ENCODE measurements at regions not wholly inside any gene's neighbourhood (a gene's known extent, or its start where the extent isn't known, plus 50 kb on each side); places are given as distances from the start of the nearest gene placed in this dataset.

- Mint-ChIP-seq H3K27me3 (ENCODE audit: unreplicated experiment) (peaks cover 1% of the 10 kb centered on the region), H3K36me3 (ENCODE audit: unreplicated experiment) (no peaks in the 10 kb centered on the region), H3K9me3 (ENCODE audit: unreplicated experiment) (no peaks in the 10 kb centered on the region), H3K27ac (ENCODE audit: unreplicated experiment) (no peak overlapping the region), H3K4me3 (ENCODE audit: unreplicated experiment) (no peak overlapping the region), H3K4me1 (ENCODE audit: low read depth, unreplicated experiment) (no peaks in the 10 kb centered on the region)
- no peak for TF ChIP-seq CTCF (IDR thresholded peaks at IDR 0.05; ENCODE audit: partially characterized antibody, unreplicated experiment)
- DNase-seq = no peak
These were observed 231.9 kb downstream of the BCL11B start for GRCh38 chr14:99040052-99040451.

DNA sequence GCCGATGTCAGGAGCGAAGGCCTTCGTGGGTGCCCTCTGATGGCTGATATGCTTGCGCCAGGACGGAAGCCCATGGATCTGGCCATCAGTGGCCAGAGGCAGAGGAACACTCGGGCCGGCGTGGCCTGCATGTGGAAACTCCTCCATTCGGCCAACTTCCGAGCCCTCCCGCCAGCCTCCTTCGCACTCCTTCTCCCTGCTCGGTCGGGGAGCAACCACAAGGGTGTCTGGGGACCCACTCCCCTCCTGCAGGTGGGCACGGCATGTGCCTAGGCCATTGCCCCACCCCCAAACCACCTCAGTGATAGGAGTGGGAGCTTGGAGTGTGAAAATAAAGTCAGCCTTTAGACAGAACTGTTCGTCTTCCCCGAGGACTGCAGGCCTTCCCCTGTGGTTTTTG is 231.3 kb downstream of the BCL11B start:
- H3K27ac Mint-ChIP-seq (ENCODE audit: unreplicated experiment) = no peak overlapping the region
- DNase-seq = no peak
- peaks cover 1% of the 10 kb centered on the region for H3K27me3 Mint-ChIP-seq (ENCODE audit: unreplicated experiment)
- no peaks in the 10 kb centered on the region for H3K36me3 Mint-ChIP-seq (ENCODE audit: unreplicated experiment)
- no peak for TF ChIP-seq CTCF (IDR thresholded peaks at IDR 0.05; ENCODE audit: partially characterized antibody, unreplicated experiment)
- H3K9me3 Mint-ChIP-seq (ENCODE audit: unreplicated experiment) = no peaks in the 10 kb centered on the region
- H3K4me3 Mint-ChIP-seq (ENCODE audit: unreplicated experiment) = no peak overlapping the region
- H3K4me1 Mint-ChIP-seq (ENCODE audit: low read depth, unreplicated experiment) = no peaks in the 10 kb centered on the region

DNA sequence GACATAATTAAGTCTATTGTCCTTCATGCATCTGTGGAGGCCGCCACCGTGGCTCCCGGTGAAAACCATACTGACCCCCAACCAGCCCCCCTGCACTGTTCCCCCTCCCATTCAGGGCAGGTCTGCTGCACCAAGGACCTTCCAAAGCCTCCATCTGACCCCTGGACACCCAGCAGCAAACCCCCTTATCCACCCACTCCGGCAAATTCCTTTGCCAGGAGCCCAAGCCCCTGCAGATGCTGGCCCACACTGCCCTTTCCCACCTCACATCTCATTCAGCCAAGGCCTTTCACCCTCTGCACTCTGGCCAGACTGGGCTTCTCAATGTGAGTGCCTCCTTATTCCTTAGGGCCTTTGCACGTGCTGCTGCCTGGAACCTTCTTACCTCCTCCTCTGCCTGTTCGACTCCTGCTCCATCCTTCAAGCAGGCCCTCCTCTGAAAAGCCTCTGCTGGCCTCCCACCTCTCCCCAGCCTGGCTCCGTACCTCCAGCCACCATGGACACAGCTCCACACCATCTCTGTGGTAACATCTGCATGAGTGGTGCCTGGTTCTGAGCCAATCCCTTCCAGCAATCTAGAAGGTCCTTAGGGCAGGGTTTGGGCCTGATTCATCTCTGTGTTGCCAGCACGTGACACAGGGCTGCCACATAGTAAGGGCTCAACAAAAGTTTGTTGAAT is 230.7 kb downstream of the BCL11B start:
- H3K27ac Mint-ChIP-seq (ENCODE audit: unreplicated experiment) = no peak overlapping the region
- no peaks in the 10 kb centered on the region for H3K9me3 Mint-ChIP-seq (ENCODE audit: unreplicated experiment)
- H3K4me3 Mint-ChIP-seq (ENCODE audit: unreplicated experiment) = no peak overlapping the region
- DNase-seq = no peak
- H3K27me3 Mint-ChIP-seq (ENCODE audit: unreplicated experiment) = peaks cover 1% of the 10 kb centered on the region
- no peaks in the 10 kb centered on the region for H3K4me1 Mint-ChIP-seq (ENCODE audit: low read depth, unreplicated experiment)
- TF ChIP-seq CTCF (IDR thresholded peaks at IDR 0.05; ENCODE audit: partially characterized antibody, unreplicated experiment) = no peak
- no peaks in the 10 kb centered on the region for H3K36me3 Mint-ChIP-seq (ENCODE audit: unreplicated experiment)

- H3K27ac Mint-ChIP-seq (ENCODE audit: unreplicated experiment) = no peak overlapping the region
- H3K4me3 Mint-ChIP-seq (ENCODE audit: unreplicated experiment) = no peak overlapping the region
- no peaks in the 10 kb centered on the region for H3K9me3 Mint-ChIP-seq (ENCODE audit: unreplicated experiment)
- TF ChIP-seq CTCF (IDR thresholded peaks at IDR 0.05; ENCODE audit: partially characterized antibody, unreplicated experiment) = no peak
- DNase-seq = no peak
- peaks cover 1% of the 10 kb centered on the region for H3K27me3 Mint-ChIP-seq (ENCODE audit: unreplicated experiment)
- H3K4me1 Mint-ChIP-seq (ENCODE audit: low read depth, unreplicated experiment) = no peaks in the 10 kb centered on the region
- H3K36me3 Mint-ChIP-seq (ENCODE audit: unreplicated experiment) = no peaks in the 10 kb centered on the region
These were observed 230.2 kb downstream of the BCL11B start for GRCh38 chr14:99041820-99042174.

DNA sequence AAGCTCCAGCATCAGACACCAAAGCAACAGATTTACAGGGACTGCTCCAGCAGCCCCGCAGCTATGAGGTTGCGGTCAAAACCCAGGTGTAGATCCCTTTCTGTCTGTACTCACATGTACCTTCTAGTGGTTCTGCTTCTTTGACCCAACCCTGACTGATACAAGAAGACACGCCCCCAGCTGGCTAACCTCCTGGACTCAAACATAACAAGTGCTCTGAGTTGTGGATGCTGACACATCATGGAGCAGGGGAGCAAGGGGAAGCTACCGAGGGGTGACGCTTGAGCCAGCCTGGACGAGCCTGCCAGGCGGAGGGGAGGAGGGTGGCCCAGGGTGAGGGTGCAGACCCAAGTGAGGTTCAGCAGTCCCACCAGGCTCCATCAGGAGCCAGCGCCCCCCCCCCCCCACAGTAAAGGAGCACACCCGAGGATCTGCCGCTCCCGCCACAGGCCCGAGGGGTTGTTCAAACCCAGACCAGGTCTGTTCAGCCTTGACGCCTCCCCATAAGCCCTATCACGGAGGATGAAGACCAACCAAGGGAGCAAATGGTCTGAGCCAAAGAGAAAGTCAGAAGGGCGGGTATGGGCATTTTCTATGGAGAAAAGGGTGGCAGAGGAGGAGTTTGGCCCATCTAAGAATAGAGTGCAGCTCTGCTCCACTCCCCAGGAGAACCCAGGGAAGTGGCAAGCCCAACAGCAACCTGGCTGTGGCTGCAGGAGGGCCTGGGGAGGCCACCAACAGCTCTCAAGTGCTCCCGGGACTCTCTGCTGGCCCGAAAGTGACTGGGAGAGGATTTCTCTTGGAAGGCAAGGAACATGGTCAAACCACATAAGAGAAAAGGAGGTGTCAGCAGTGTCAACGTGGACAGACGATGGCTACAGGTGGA is 229.4 kb downstream of the BCL11B start:
- DNase-seq = no peak
- Mint-ChIP-seq H3K4me3 (ENCODE audit: unreplicated experiment) (no peak overlapping the region), H3K36me3 (ENCODE audit: unreplicated experiment) (no peaks in the 10 kb centered on the region), H3K27ac (ENCODE audit: unreplicated experiment) (no peak overlapping the region), H3K9me3 (ENCODE audit: unreplicated experiment) (no peaks in the 10 kb centered on the region), H3K4me1 (ENCODE audit: low read depth, unreplicated experiment) (no peaks in the 10 kb centered on the region), H3K27me3 (ENCODE audit: unreplicated experiment) (peaks cover 1% of the 10 kb centered on the region)
- TF ChIP-seq CTCF (IDR thresholded peaks at IDR 0.05; ENCODE audit: partially characterized antibody, unreplicated experiment) = no peak
